Neuronal stem cell (in vitro differentiated cells): ENCODE measurements at regions not wholly inside any gene's neighbourhood (a gene's known extent, or its start where the extent isn't known, plus 50 kb on each side); places are given as distances from the start of the nearest gene placed in this dataset.

Experiments
- DNase-seq: peaks from one replicate; pipeline ENCODE4 v3.0.0-alpha.2; 2013; ENCODE audit warnings: low spot score
- H2AFZ ChIP-seq: one replicate; pipeline ENCODE4 v1.6.1; 2013; ENCODE audit warnings: mild to moderate bottlenecking, low read length, inconsistent platforms
- H2AK5ac ChIP-seq: 2 replicates; pipeline ENCODE4 v1.6.1; 2013; ENCODE audit warnings: low read depth, mild to moderate bottlenecking, inconsistent platforms, low read length, moderate library complexity, mixed read lengths
- H2BK120ac ChIP-seq: 2 replicates; pipeline ENCODE4 v1.6.1; 2013; ENCODE audit warnings: low read depth, mild to moderate bottlenecking, inconsistent platforms, low read length, moderate library complexity, mixed read lengths
- H2BK12ac ChIP-seq: one replicate; pipeline ENCODE4 v1.6.1; 2013; ENCODE audit warnings: low read length, inconsistent platforms
- H2BK15ac ChIP-seq: 2 replicates; pipeline ENCODE4 v1.6.1; 2013; ENCODE audit warnings: mild to moderate bottlenecking, low read length, inconsistent platforms, mixed read lengths
- H2BK5ac ChIP-seq: one replicate; pipeline ENCODE4 v1.6.1; 2013; ENCODE audit warnings: inconsistent platforms, mild to moderate bottlenecking, low read length, moderate library complexity
- H3K14ac ChIP-seq: one replicate; pipeline ENCODE4 v1.6.1; 2013; ENCODE audit warnings: low read length, inconsistent platforms
- H3K18ac ChIP-seq: 2 replicates; pipeline ENCODE4 v1.6.1; 2013; ENCODE audit warnings: low read length, inconsistent platforms
- H3K23ac ChIP-seq: 2 replicates; pipeline ENCODE4 v1.6.1; 2013; ENCODE audit warnings: low read depth, mild to moderate bottlenecking, mixed read lengths, low read length, inconsistent platforms; ENCODE audit not compliant: poor library complexity
- H3K27ac ChIP-seq: replicated peaks from 3 replicates; pipeline ENCODE4 v1.5.1; 2013; ENCODE audit warnings: low read length, inconsistent platforms
- H3K27me3 ChIP-seq, 3 experiments: 2 replicates each; pipeline ENCODE4 v1.6.1; 2013; ENCODE audit warnings: low read length in 3 of 3, mild to moderate bottlenecking in 2 of 3, inconsistent platforms in 1 of 3, low read depth in 1 of 3, mixed read lengths in 1 of 3, moderate library complexity in 1 of 3; ENCODE audit not compliant: control insufficient read depth in 3 of 3, insufficient read depth in 3 of 3
- H3K36me3 ChIP-seq, 2 donors: replicated peaks in 1 of 2; 2 replicates each; pipeline ENCODE4 v1.6.1; 2013; ENCODE audit warnings: low read length in 2 of 2; ENCODE audit not compliant: control insufficient read depth in 2 of 2, insufficient read depth in 2 of 2
- H3K4ac ChIP-seq: 2 replicates; pipeline ENCODE4 v1.6.1; 2013; ENCODE audit warnings: inconsistent platforms, mild to moderate bottlenecking, low read length, moderate library complexity
- H3K4me1 ChIP-seq, 2 donors: 1 replicate in 1 of 2; 2 replicates in 1 of 2; pipeline ENCODE4 v1.6.1; 2013; ENCODE audit warnings: low read length in 2 of 2, low read depth in 1 of 2; ENCODE audit not compliant: control insufficient read depth in 2 of 2, insufficient read depth in 1 of 2
- H3K4me2 ChIP-seq: one replicate; pipeline ENCODE4 v1.6.1; 2013; ENCODE audit warnings: mild to moderate bottlenecking, low read length, inconsistent platforms; ENCODE audit not compliant: insufficient read depth, poor library complexity, severe bottlenecking
- H3K4me3 ChIP-seq, 2 donors: 2 replicates each; pipeline ENCODE4 v1.5.1; 2013; ENCODE audit warnings: low read length in 2 of 2, mild to moderate bottlenecking in 2 of 2, inconsistent platforms in 1 of 2, moderate library complexity in 1 of 2
- H3K79me1 ChIP-seq: one replicate; pipeline ENCODE4 v1.6.1; 2013; ENCODE audit warnings: low read depth, mild to moderate bottlenecking, inconsistent platforms, low read length, moderate library complexity
- H3K9ac ChIP-seq: one replicate; pipeline ENCODE4 v1.6.1; 2013; ENCODE audit warnings: mild to moderate bottlenecking, low read depth, low read length, inconsistent platforms; ENCODE audit not compliant: poor library complexity
- H3K9me3 ChIP-seq, 2 donors: replicated peaks in 1 of 2; 2 replicates each; pipeline versions ENCODE3 to v1.6.1; 2013; ENCODE audit warnings: low read length in 2 of 2, mild to moderate bottlenecking in 2 of 2, inconsistent platforms in 1 of 2, low read depth in 1 of 2, mixed read lengths in 1 of 2, moderate library complexity in 1 of 2; ENCODE audit not compliant: control insufficient read depth in 2 of 2, insufficient read depth in 1 of 2
- H4K8ac ChIP-seq: one replicate; pipeline ENCODE4 v1.6.1; 2013; ENCODE audit warnings: low read depth, mild to moderate bottlenecking, inconsistent platforms, low read length, moderate library complexity
- H4K91ac ChIP-seq: one replicate; pipeline ENCODE4 v1.6.1; 2013; ENCODE audit warnings: low read length, low read depth, mild to moderate bottlenecking, inconsistent platforms; ENCODE audit not compliant: poor library complexity
- WGBS, 2 donors: extraction: QIAGEN DNeasy Blood & Tissue Kit; methylation state at CpG; one replicate each; pipeline ENCODE4 v1.1.7; 2013; ENCODE audit warnings: missing lambda C conversion rate in 2 of 2, mixed read lengths in 1 of 2; ENCODE audit not compliant: insufficient read length in 2 of 2, insufficient replicate concordance in 1 of 2; ENCODE audit errors: extremely low coverage in 2 of 2; 5-methylcytosine and 5-hydroxymethylcytosine counted together

DNA sequence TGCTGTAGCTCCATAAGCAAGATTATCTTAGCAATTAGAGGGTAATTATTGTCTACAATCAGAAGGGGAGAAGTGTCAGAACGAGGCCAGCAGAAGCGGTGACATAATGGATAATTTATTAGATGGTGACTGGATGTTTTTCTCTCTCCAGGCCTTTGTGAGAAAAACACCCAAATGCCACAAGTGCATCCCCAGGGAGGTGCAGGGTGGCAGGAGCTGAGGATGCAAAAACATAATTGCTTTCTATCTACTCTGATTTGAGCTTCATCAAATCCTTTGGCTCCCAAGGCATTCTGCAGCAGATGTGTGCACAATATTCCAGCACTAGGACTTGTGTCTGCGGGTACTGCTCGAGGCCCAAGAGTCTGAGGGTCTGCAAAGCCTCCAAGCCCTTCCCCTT, 220.1 kb upstream of the SERP2 start:
- no peak overlapping the region for H3K14ac ChIP-seq
- no peak overlapping the region for H4K91ac ChIP-seq
- H2AFZ ChIP-seq = no peak overlapping the region
- peaks cover 0 to 3% of the 10 kb centered on the region in 2 donors for H3K4me1 ChIP-seq
- DNase-seq = no peak
- H2AK5ac ChIP-seq = no peak overlapping the region
- H2BK15ac ChIP-seq = no peak overlapping the region
- H3K4me3 ChIP-seq = no peak overlapping the region
- H3K79me1 ChIP-seq = no peaks in the 10 kb centered on the region
- H3K23ac ChIP-seq = no peak overlapping the region
- H3K36me3 ChIP-seq = no peaks in the 10 kb centered on the region
- no peak overlapping the region for H3K4me2 ChIP-seq
- no CpG with 5 or more reads among the region's 4 CpGs for WGBS, 2 donors
- H3K9me3 ChIP-seq = no peaks in the 10 kb centered on the region
- no peak overlapping the region for H4K8ac ChIP-seq
- no peak overlapping the region for H3K9ac ChIP-seq
- H2BK12ac ChIP-seq = no peak overlapping the region
- no peak overlapping the region for H3K27ac ChIP-seq
- no peak overlapping the region for H2BK5ac ChIP-seq
- no peak overlapping the region for H2BK120ac ChIP-seq
- H3K4ac ChIP-seq = no peak overlapping the region
- no peak overlapping the region for H3K18ac ChIP-seq
- H3K27me3 ChIP-seq = peaks cover 0 to 2% (median 0%) of the 10 kb centered on the region in 3 experiments

DNA sequence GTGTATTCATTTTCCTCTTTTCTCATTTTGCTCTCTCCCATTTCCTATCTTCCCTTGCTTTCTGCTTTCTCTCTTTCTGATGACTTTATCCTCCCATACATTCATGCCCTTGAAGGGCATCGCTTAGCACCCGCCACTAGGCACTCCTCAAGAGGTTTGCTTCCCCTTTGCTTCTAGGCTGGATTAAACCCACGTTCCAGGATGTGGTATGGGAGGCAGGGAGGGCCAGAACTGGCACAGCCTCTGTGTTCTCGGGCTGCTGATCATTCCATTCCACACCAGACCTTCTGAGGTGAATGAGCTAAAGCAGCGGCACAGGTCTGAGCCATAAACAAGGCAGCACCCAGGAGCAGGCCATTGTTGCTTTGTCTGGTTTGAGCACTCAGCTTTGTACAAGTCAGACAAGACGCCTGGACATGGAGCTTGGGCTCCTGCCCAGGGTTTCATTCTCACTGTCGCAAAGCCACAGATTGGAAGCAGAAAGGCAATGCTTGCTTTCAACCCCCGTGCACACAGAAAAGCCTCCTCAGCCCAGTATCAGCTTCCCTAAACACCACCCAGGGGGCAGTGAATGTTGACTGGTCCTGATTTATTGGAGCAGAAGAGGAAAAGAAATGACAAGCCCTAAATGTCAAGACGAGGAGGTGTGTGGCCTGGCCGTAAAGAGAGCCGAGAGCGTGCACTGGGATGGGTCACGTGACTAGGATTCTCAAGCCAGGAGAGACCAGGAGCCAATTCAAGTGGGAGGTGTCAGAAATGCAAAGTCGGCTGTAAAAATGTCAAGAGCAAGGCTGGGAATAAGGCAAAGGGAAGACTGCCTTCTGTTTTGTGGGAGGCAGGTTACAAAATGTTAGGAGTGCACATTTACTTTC, 218.0 kb upstream of the SERP2 start:
- no peak overlapping the region for H3K14ac ChIP-seq
- no peak overlapping the region for H3K23ac ChIP-seq
- DNase-seq = no peak
- H3K4me3 ChIP-seq = no peak overlapping the region
- H2AK5ac ChIP-seq = no peak overlapping the region
- H3K27me3 ChIP-seq = peaks cover 0 to 2% (median 0%) of the 10 kb centered on the region in 3 experiments
- H3K4ac ChIP-seq = no peak overlapping the region
- no peak overlapping the region for H4K91ac ChIP-seq
- no peak overlapping the region for H3K9ac ChIP-seq
- WGBS, 2 donors = no CpG with 5 or more reads among the region's 14 CpGs
- H3K27ac ChIP-seq = no peak overlapping the region
- peaks cover 0 to 3% of the 10 kb centered on the region in 2 donors for H3K4me1 ChIP-seq
- H2BK15ac ChIP-seq = no peak overlapping the region
- H3K18ac ChIP-seq = no peak overlapping the region
- no peak overlapping the region for H2BK5ac ChIP-seq
- no peaks in the 10 kb centered on the region for H3K9me3 ChIP-seq
- no peaks in the 10 kb centered on the region for H3K79me1 ChIP-seq
- H3K36me3 ChIP-seq = no peaks in the 10 kb centered on the region
- no peak overlapping the region for H3K4me2 ChIP-seq
- no peak overlapping the region for H4K8ac ChIP-seq
- no peak overlapping the region for H2BK120ac ChIP-seq
- H2AFZ ChIP-seq = peak overlapping the region; percentile 80
- H2BK12ac ChIP-seq = no peak overlapping the region

DNA sequence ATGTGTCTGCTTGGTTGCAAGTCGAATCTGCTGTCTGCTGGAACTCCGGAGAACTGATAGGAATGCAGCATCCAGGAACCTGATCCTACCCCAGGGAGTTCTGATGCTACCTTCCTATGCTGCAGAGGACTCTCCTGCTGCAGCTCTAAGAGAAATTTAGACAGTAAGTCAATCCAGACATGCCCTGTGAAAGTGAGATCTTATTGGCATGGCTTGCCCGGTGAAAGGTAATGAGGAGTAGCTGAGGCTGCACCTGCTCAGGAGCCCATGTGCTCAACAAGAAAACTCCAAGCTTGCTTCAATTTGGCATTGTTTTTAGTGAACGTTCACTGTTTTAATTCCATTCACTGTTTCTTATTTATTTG, 217.3 kb upstream of the SERP2 start:
- H4K91ac ChIP-seq = no peak overlapping the region
- no peak overlapping the region for H4K8ac ChIP-seq
- no peak overlapping the region for H3K9ac ChIP-seq
- DNase-seq = no peak
- no peak overlapping the region for H3K4me3 ChIP-seq
- H3K9me3 ChIP-seq = no peaks in the 10 kb centered on the region
- no peak overlapping the region for H3K27ac ChIP-seq
- H3K27me3 ChIP-seq = peaks cover 0 to 2% (median 0%) of the 10 kb centered on the region in 3 experiments
- no peaks in the 10 kb centered on the region for H3K36me3 ChIP-seq
- H2BK15ac ChIP-seq = no peak overlapping the region
- peak overlapping the region; percentile 80 for H2AFZ ChIP-seq
- H2BK120ac ChIP-seq = no peak overlapping the region
- peaks cover 0 to 3% of the 10 kb centered on the region in 2 donors for H3K4me1 ChIP-seq
- no peak overlapping the region for H2AK5ac ChIP-seq
- H3K18ac ChIP-seq = no peak overlapping the region
- H3K23ac ChIP-seq = no peak overlapping the region
- H2BK12ac ChIP-seq = no peak overlapping the region
- no peak overlapping the region for H3K14ac ChIP-seq
- no peaks in the 10 kb centered on the region for H3K79me1 ChIP-seq
- no peak overlapping the region for H2BK5ac ChIP-seq
- H3K4me2 ChIP-seq = no peak overlapping the region
- no peak overlapping the region for H3K4ac ChIP-seq
- WGBS, 2 donors = no CpG with 5 or more reads among the region's 4 CpGs

DNA sequence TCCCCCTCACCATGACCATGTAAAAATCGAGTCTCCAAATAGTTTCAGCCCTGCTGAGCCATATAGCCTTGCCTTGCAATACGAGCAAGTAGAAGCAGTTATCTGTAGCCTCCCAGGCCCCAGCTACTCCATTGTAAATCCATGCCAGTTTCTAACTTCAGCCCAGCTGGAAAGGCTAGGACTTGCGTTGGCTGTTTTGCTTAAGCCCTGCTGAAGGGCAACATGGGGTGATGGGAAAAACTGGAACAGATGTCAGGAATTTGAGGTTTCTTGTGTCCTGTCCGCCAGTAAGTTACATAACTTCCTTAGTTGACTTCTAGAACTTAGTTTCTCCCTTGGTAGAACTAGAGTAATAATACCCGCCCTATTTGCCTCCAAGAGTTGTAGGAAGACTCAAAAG, 216.0 kb upstream of the SERP2 start:
- Histone ChIP-seq H2BK15ac (no peak overlapping the region), H3K9ac (no peak overlapping the region), H2AFZ (no peak overlapping the region), H3K4me3 (no peak overlapping the region), H3K27me3 (peaks cover 0 to 2% (median 0%) of the 10 kb centered on the region in 3 experiments), H4K91ac (no peak overlapping the region), H3K27ac (no peak overlapping the region), H3K14ac (no peak overlapping the region), H2BK5ac (no peak overlapping the region), H3K9me3 (no peaks in the 10 kb centered on the region), H2BK120ac (no peak overlapping the region), H3K4me2 (no peak overlapping the region), H3K36me3 (no peaks in the 10 kb centered on the region), H2AK5ac (no peak overlapping the region), H3K4ac (no peak overlapping the region), H3K18ac (no peak overlapping the region), H3K23ac (no peak overlapping the region), H2BK12ac (no peak overlapping the region), H3K4me1 (peaks cover 0 to 3% of the 10 kb centered on the region in 2 donors), H4K8ac (no peak overlapping the region), H3K79me1 (no peaks in the 10 kb centered on the region)
- no CpG with 5 or more reads among the region's 5 CpGs for WGBS, 2 donors
- DNase-seq = no peak
